OCI-LY3 (cell line): ENCODE measurements at regions not wholly inside any gene's neighbourhood (a gene's known extent, or its start where the extent isn't known, plus 50 kb on each side); places are given as distances from the start of the nearest gene placed in this dataset.

ENCODE experiments used
- CTCF ChIP-seq: fragments of 200-600, 300-600 bp; sonication (generic); IDR thresholded peaks from 2 replicates; pipeline ENCODE4 v1.5.1; 2014; ENCODE audit warnings: antibody characterized with exemption, low read length, low read depth
- EZH2phosphoT487 ChIP-seq: fragments of 200-600 bp; shearing (Covaris generic); IDR thresholded peaks from 2 replicates; pipeline ENCODE4 v1.6.1; 2018; ENCODE audit warnings: antibody characterized with exemption, mixed run types, low read depth

GRCh38 chr20:63117661-63118302 is 98.1 kb downstream of the YTHDF1 start:
- TF ChIP-seq CTCF = no peak
- no peak for TF ChIP-seq EZH2phosphoT487
